ENCODE measurements at regions not wholly inside any gene's neighbourhood (a gene's known extent, or its start where the extent isn't known, plus 50 kb on each side); places are given as distances from the start of the nearest gene placed in this dataset.

- intact Hi-C loops (cut with DNase I), result no loop called here
- DNase-seq (no peak), ATAC-seq (no peak)
- no peak overlapping the region for H3K4me3 ChIP-seq
- H3K9me3 ChIP-seq, result no peaks in the 10 kb centered on the region
- no peaks in the 10 kb centered on the region for H3K27me3 ChIP-seq
- TF ChIP-seq, protein P1, sequence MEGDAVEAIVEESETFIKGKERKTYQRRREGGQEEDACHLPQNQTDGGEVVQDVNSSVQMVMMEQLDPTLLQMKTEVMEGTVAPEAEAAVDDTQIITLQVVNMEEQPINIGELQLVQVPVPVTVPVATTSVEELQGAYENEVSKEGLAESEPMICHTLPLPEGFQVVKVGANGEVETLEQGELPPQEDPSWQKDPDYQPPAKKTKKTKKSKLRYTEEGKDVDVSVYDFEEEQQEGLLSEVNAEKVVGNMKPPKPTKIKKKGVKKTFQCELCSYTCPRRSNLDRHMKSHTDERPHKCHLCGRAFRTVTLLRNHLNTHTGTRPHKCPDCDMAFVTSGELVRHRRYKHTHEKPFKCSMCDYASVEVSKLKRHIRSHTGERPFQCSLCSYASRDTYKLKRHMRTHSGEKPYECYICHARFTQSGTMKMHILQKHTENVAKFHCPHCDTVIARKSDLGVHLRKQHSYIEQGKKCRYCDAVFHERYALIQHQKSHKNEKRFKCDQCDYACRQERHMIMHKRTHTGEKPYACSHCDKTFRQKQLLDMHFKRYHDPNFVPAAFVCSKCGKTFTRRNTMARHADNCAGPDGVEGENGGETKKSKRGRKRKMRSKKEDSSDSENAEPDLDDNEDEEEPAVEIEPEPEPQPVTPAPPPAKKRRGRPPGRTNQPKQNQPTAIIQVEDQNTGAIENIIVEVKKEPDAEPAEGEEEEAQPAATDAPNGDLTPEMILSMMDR (IDR thresholded peaks at IDR 0.05), result no peak
- TF ChIP-seq POLR2A (IDR thresholded peaks at IDR 0.05), result no peak
- H3K4me1 ChIP-seq, result no peaks in the 10 kb centered on the region
- no peaks in the 10 kb centered on the region for H3K36me3 ChIP-seq (replicated peaks in 1 of 2; ENCODE audit: insufficient read depth in 1 of 2, low read depth in 2 of 2)
- H3K27ac ChIP-seq, result no peak overlapping the region
- 13 to 26% methylated on average over 3 of the region's 3 CpGs for WGBS, 2 donors
Observed at GRCh38 chr6:74283532-74283931, 587.5 kb downstream of the CD109 start.

GRCh38 chr6:74282143-74282689, 586.2 kb downstream of the CD109 start:
- Histone ChIP-seq H3K4me1 (no peaks in the 10 kb centered on the region), H3K4me3 (no peak overlapping the region), H3K9me3 (no peaks in the 10 kb centered on the region), H3K36me3 (replicated peaks in 1 of 2; ENCODE audit: insufficient read depth in 1 of 2, low read depth in 2 of 2) (no peaks in the 10 kb centered on the region), H3K27me3 (no peaks in the 10 kb centered on the region), H3K27ac (no peak overlapping the region)
- ATAC-seq (no peak), DNase-seq (peak in 2 of 4 donors; percentile 8 to 12)
- intact Hi-C loops (cut with DNase I), result no loop called here
- 88 to 91% methylated on average over 13 of the region's 13 CpGs for WGBS, 2 donors
- TF ChIP-seq, protein P1 (IDR thresholded peaks at IDR 0.05), result no peak
- no peak for TF ChIP-seq POLR2A (IDR thresholded peaks at IDR 0.05)

GRCh38 chr6:74280130-74280692, 584.2 kb downstream of the CD109 start:
- no peak overlapping the region for H3K27ac ChIP-seq
- no peak overlapping the region for H3K4me3 ChIP-seq
- 58 to 64% methylated on average over 6 of the region's 6 CpGs for WGBS, 2 donors
- H3K9me3 ChIP-seq, result no peaks in the 10 kb centered on the region
- H3K36me3 ChIP-seq (replicated peaks in 1 of 2; ENCODE audit: insufficient read depth in 1 of 2, low read depth in 2 of 2), result no peaks in the 10 kb centered on the region
- intact Hi-C loops (cut with DNase I), result no loop called here
- ATAC-seq, result no peak
- H3K4me1 ChIP-seq, result no peaks in the 10 kb centered on the region
- TF ChIP-seq, protein P1 (IDR thresholded peaks at IDR 0.05), result no peak
- TF ChIP-seq POLR2A (IDR thresholded peaks at IDR 0.05), result no peak
- H3K27me3 ChIP-seq, result no peaks in the 10 kb centered on the region
- no peak for DNase-seq

GRCh38 chr6:74277777-74278186, 581.8 kb downstream of the CD109 start:
- 39 to 41% methylated on average over 6 of the region's 6 CpGs for WGBS, 2 donors
- Histone ChIP-seq H3K4me3 (no peak overlapping the region), H3K36me3 (replicated peaks in 1 of 2; ENCODE audit: insufficient read depth in 1 of 2, low read depth in 2 of 2) (no peaks in the 10 kb centered on the region), H3K27ac (no peak overlapping the region), H3K9me3 (no peaks in the 10 kb centered on the region), H3K27me3 (no peaks in the 10 kb centered on the region), H3K4me1 (no peaks in the 10 kb centered on the region)
- peak in 1 of 4 donors; percentile 9 for DNase-seq
- ATAC-seq, result no peak
- intact Hi-C loops (cut with DNase I), result no loop called here
- no peak for TF ChIP-seq POLR2A (IDR thresholded peaks at IDR 0.05)
- TF ChIP-seq, protein P1 (IDR thresholded peaks at IDR 0.05), result no peak

DNA sequence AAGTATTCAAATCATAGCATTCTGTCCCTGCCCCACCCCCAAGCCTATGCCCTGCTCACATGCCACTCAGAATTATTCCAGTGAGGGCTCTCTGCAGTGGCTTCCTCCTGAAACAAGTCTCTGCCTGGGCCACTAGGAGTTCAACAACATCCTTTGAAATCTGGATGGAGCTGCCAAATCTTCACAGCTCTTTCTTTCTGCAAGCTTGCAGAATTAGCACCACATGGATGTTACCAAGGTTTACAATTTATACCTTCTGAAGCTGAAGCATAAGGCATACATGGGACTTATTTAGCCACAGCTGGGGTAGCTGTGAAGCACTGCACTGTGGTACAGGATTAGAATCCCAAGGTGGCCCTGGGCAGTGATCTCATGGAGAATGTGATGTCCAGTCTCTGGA, 577.5 kb downstream of the CD109 start:
- intact Hi-C loops (cut with DNase I), result no loop called here
- no peak for TF ChIP-seq POLR2A (IDR thresholded peaks at IDR 0.05)
- TF ChIP-seq, protein P1 (IDR thresholded peaks at IDR 0.05), result no peak
- Histone ChIP-seq H3K4me3 (no peak overlapping the region), H3K27ac (no peak overlapping the region), H3K9me3 (no peaks in the 10 kb centered on the region), H3K4me1 (no peaks in the 10 kb centered on the region), H3K36me3 (replicated peaks in 1 of 2; ENCODE audit: insufficient read depth in 1 of 2, low read depth in 2 of 2) (no peaks in the 10 kb centered on the region), H3K27me3 (no peaks in the 10 kb centered on the region)
- ATAC-seq (no peak), DNase-seq (no peak)
